Neural cell (in vitro differentiated cells): ENCODE measurements at regions not wholly inside any gene's neighbourhood (a gene's known extent, or its start where the extent isn't known, plus 50 kb on each side); places are given as distances from the start of the nearest gene placed in this dataset.

Experiments
- H2AFZ ChIP-seq: fragments of 200-600, 300-800 bp; sonication (generic), shearing (Covaris generic); 2 replicates; pipeline ENCODE4 v1.6.0; 2014; ENCODE audit warnings: low read depth, mild to moderate bottlenecking, antibody characterized with exemption, low read length, moderate library complexity
- H3F3A ChIP-seq: fragments of 200-600 bp; shearing (Covaris generic); 2 replicates; pipeline ENCODE4 v1.6.1; 2016; ENCODE audit warnings: mild to moderate bottlenecking, moderate library complexity, mixed read lengths, antibody characterized with exemption, low read length; ENCODE audit not compliant: insufficient read depth, poor library complexity, severe bottlenecking
- H3K27ac ChIP-seq: fragments of 200-600, 300-800 bp; sonication (generic), shearing (Covaris generic); 2 replicates; pipeline ENCODE4 v1.5.1; 2014; ENCODE audit warnings: mild to moderate bottlenecking, low read length, moderate library complexity
- H3K27me3 ChIP-seq: fragments of 300-800, 200-600 bp; sonication (generic), shearing (Covaris generic); 2 replicates; pipeline ENCODE4 v1.6.0; 2014; ENCODE audit warnings: mild to moderate bottlenecking, low read depth, low read length, moderate library complexity; ENCODE audit not compliant: insufficient read depth
- H3K36me3 ChIP-seq: fragments of 300-800, 200-600 bp; sonication (generic), shearing (Covaris generic); 2 replicates; pipeline ENCODE4 v1.5.1; 2014; ENCODE audit warnings: mild to moderate bottlenecking, antibody characterized with exemption, low read length, moderate library complexity; ENCODE audit not compliant: insufficient read depth
- H3K4me2 ChIP-seq: fragments of 300-800, 200-600 bp; sonication (generic), shearing (Covaris generic); 2 replicates; pipeline ENCODE4 v1.6.0; 2014; ENCODE audit warnings: mild to moderate bottlenecking, low read length
- H3K4me3 ChIP-seq: fragments of 300-800, 200-600 bp; sonication (generic), shearing (Covaris generic); 2 replicates; pipeline ENCODE4 v1.5.1; 2014; ENCODE audit warnings: mild to moderate bottlenecking, low read length, moderate library complexity
- H3K79me2 ChIP-seq: fragments of 200-600 bp; shearing (Covaris generic); replicated peaks from 2 replicates; pipeline ENCODE4 v1.6.0; 2014; ENCODE audit warnings: mild to moderate bottlenecking, low read length, moderate library complexity; ENCODE audit not compliant: insufficient read depth
- H3K9ac ChIP-seq: fragments of 300-800, 200-600 bp; sonication (generic), shearing (Covaris generic); 2 replicates; pipeline ENCODE4 v1.6.1; 2016; ENCODE audit warnings: mild to moderate bottlenecking, low read length, mixed read lengths
- H3K9me2 ChIP-seq: fragments of 200-600 bp; shearing (Covaris generic); 2 replicates; pipeline ENCODE4 v1.6.1; 2016; ENCODE audit warnings: mild to moderate bottlenecking, low read length, mixed read lengths; ENCODE audit not compliant: insufficient read depth
- H3K9me3 ChIP-seq: fragments of 200-600, 300-800 bp; sonication (generic), shearing (Covaris generic); 2 replicates; pipeline ENCODE4 v1.6.1; 2016; ENCODE audit warnings: mild to moderate bottlenecking, mixed run types, low read length, moderate library complexity, mixed read lengths
- H4K20me1 ChIP-seq: fragments of 200-600 bp; shearing (Covaris generic); 2 replicates; pipeline ENCODE4 v1.6.1; 2016; ENCODE audit warnings: mild to moderate bottlenecking, mixed run types; ENCODE audit not compliant: insufficient read depth
- CTCF ChIP-seq: fragments of 450-650 bp; IDR thresholded peaks from 2 replicates; pipeline ENCODE4 v1.5.1; 2014; ENCODE audit warnings: antibody characterized with exemption, mild to moderate bottlenecking, moderate library complexity; ENCODE audit not compliant: poor library complexity, severe bottlenecking
- EP300 ChIP-seq: fragments of 450-650 bp; conservative IDR thresholded peaks from 2 replicates; pipeline ENCODE4 v1.6.1; 2014; ENCODE audit warnings: antibody characterized with exemption, mild to moderate bottlenecking, moderate library complexity; ENCODE audit not compliant: poor library complexity, severe bottlenecking
- EZH2 ChIP-seq: fragments of 200-600, 300-800 bp; shearing (Covaris generic), sonication (generic); IDR thresholded peaks from 2 replicates; pipeline ENCODE4 v1.6.1; 2014; ENCODE audit warnings: antibody characterized with exemption, low read length, borderline replicate concordance, mild to moderate bottlenecking; ENCODE audit not compliant: insufficient read depth, poor library complexity, severe bottlenecking
- MXI1 ChIP-seq: fragments of 450-650 bp; conservative IDR thresholded peaks from 2 replicates; pipeline ENCODE4 v1.6.1; 2014; ENCODE audit warnings: antibody characterized with exemption, mild to moderate bottlenecking; ENCODE audit not compliant: poor library complexity, severe bottlenecking
- POLR2AphosphoS5 ChIP-seq: IDR thresholded peaks from 2 replicates; pipeline ENCODE4 v1.6.1; 2012
- RAD21 ChIP-seq: fragments of 450-650 bp; conservative IDR thresholded peaks from 2 replicates; pipeline ENCODE4 v1.6.1; 2014; ENCODE audit warnings: antibody characterized with exemption, mild to moderate bottlenecking, moderate library complexity
- REST ChIP-seq: IDR thresholded peaks from 2 replicates; pipeline ENCODE4 v1.6.1; 2012; ENCODE audit warnings: borderline replicate concordance
- SMC3 ChIP-seq: fragments of 450-650 bp; conservative IDR thresholded peaks from 2 replicates; pipeline ENCODE4 v1.6.1; 2014; ENCODE audit warnings: antibody characterized with exemption, mild to moderate bottlenecking, moderate library complexity; ENCODE audit not compliant: poor library complexity
- TAF1 ChIP-seq: IDR thresholded peaks from 2 replicates; pipeline ENCODE4 v1.6.1; 2012; ENCODE audit warnings: low read depth

GRCh38 chr3:65182682-65183081, 494.9 kb upstream of the ADAMTS9 start:
- Histone ChIP-seq H4K20me1 (no peaks in the 10 kb centered on the region), H3K9ac (no peak overlapping the region), H3F3A (no peaks in the 10 kb centered on the region), H3K79me2 (no peaks in the 10 kb centered on the region), H3K36me3 (no peaks in the 10 kb centered on the region), H2AFZ (no peak overlapping the region), H3K27me3 (no peaks in the 10 kb centered on the region), H3K9me2 (no peaks in the 10 kb centered on the region), H3K4me2 (no peak overlapping the region), H3K9me3 (no peaks in the 10 kb centered on the region), H3K4me3 (no peak overlapping the region), H3K27ac (no peak overlapping the region)
- TF ChIP-seq SMC3 = no peak
- no peak for TF ChIP-seq MXI1

GRCh38 chr3:65182085-65182484, 494.3 kb upstream of the ADAMTS9 start:
- TF ChIP-seq MXI1 = no peak
- no peak for TF ChIP-seq RAD21
- TF ChIP-seq EZH2 = no peak
- TF ChIP-seq CTCF = no peak
- no peak for TF ChIP-seq EP300
- no peak for TF ChIP-seq SMC3
- no peak for TF ChIP-seq TAF1
- no peak for TF ChIP-seq POLR2AphosphoS5

GRCh38 chr3:65181391-65181871, 493.6 kb upstream of the ADAMTS9 start:
- Histone ChIP-seq H3K9me3 (no peaks in the 10 kb centered on the region), H3K79me2 (no peaks in the 10 kb centered on the region), H3K4me2 (no peak overlapping the region), H2AFZ (no peak overlapping the region), H3F3A (no peaks in the 10 kb centered on the region), H3K36me3 (no peaks in the 10 kb centered on the region), H3K27ac (no peak overlapping the region), H4K20me1 (no peaks in the 10 kb centered on the region), H3K27me3 (no peaks in the 10 kb centered on the region), H3K4me3 (no peak overlapping the region), H3K9ac (no peak overlapping the region), H3K9me2 (no peaks in the 10 kb centered on the region)
- no peak for TF ChIP-seq POLR2AphosphoS5
- TF ChIP-seq TAF1 = no peak
- no peak for TF ChIP-seq EZH2
- no peak for TF ChIP-seq SMC3
- TF ChIP-seq MXI1 = no peak
- no peak for TF ChIP-seq REST
- no peak for TF ChIP-seq RAD21
- no peak for TF ChIP-seq CTCF
- TF ChIP-seq EP300 = no peak

More at GRCh38 chr3:65182085-65182484, 494.3 kb upstream of the ADAMTS9 start:
- Histone ChIP-seq H3K9ac (no peak overlapping the region), H3K9me2 (no peaks in the 10 kb centered on the region), H3K36me3 (no peaks in the 10 kb centered on the region), H3K9me3 (no peaks in the 10 kb centered on the region), H2AFZ (no peak overlapping the region), H4K20me1 (no peaks in the 10 kb centered on the region), H3K4me2 (no peak overlapping the region), H3K27me3 (no peaks in the 10 kb centered on the region), H3F3A (no peaks in the 10 kb centered on the region), H3K27ac (no peak overlapping the region), H3K4me3 (no peak overlapping the region), H3K79me2 (no peaks in the 10 kb centered on the region)
